Gastrocnemius medialis (tissue), 4 donors: ENCODE measurements at regions not wholly inside any gene's neighbourhood (a gene's known extent, or its start where the extent isn't known, plus 50 kb on each side); places are given as distances from the start of the nearest gene placed in this dataset.

Source experiments
- CTCF ChIP-seq, 5 experiments: fragments of 450-650 bp in 3 of 5; fragments of 200-600 bp in 2 of 5; sonication (generic) in 2 of 5; IDR thresholded peaks in 4 of 5; conservative IDR thresholded peaks in 1 of 5; 1 replicate in 4 of 5; 2 replicates in 1 of 5; pipeline ENCODE4 v1.5.1; 2016 to 2019; ENCODE audit warnings: antibody characterized with exemption in 5 of 5, mild to moderate bottlenecking in 3 of 5, moderate library complexity in 3 of 5
- POLR2A ChIP-seq, 2 donors: fragments of 450-650 bp; IDR thresholded peaks; one replicate each; pipeline ENCODE4 v1.6.1; 2017; ENCODE audit warnings: antibody characterized with exemption in 2 of 2, mild to moderate bottlenecking in 2 of 2, moderate library complexity in 2 of 2

GRCh38 chr16:62940569-62940968 is 904.3 kb upstream of the CDH8 start:
- TF ChIP-seq CTCF (IDR thresholded peaks at IDR 0.05 in 4 of 5, conservative IDR thresholded peaks at IDR 0.05 in 1 of 5), result no peak
- no peak for TF ChIP-seq POLR2A (IDR thresholded peaks at IDR 0.05)
